GM18507 (cell line): ENCODE measurements at regions not wholly inside any gene's neighbourhood (a gene's known extent, or its start where the extent isn't known, plus 50 kb on each side); places are given as distances from the start of the nearest gene placed in this dataset.
"Not testable (repeated sequence)": the region's sequence is repeated elsewhere in the genome, so short reads cannot be mapped to it uniquely, and the experiment has no call there.

Source experiments
- DNase-seq: peaks from one replicate; pipeline ENCODE4 v3.0.0; 2011; ENCODE audit warnings: low read depth; ENCODE audit not compliant: insufficient read length; ENCODE audit errors: extremely low spot score
- FAIRE-seq: peaks from 2 replicates; lab custom pipeline; 2011; peaks lifted over from hg19 to GRCh38; lab: Jason Lieb, UNC

DNA sequence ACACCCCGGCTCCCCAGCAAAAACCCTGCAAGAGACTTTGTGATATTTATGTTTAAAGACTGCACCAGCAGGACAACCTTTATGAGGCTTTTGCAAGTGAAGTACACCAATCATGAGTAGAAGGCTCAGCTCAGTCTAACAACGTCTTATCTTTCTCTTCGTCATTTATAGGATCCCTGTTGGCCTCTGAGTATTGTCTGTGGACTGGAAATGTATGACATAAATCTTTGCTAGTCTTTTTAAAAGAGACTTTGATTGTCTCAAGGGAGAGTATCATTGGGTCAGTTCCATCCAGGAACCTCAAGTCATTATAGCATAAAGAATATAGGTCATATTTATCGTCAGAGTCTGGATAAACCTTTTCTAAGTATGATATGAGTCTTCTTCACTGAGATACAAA lies 505.0 kb upstream of the SOX9 start:
- DNase-seq (no peak), FAIRE-seq (no peak)

DNA sequence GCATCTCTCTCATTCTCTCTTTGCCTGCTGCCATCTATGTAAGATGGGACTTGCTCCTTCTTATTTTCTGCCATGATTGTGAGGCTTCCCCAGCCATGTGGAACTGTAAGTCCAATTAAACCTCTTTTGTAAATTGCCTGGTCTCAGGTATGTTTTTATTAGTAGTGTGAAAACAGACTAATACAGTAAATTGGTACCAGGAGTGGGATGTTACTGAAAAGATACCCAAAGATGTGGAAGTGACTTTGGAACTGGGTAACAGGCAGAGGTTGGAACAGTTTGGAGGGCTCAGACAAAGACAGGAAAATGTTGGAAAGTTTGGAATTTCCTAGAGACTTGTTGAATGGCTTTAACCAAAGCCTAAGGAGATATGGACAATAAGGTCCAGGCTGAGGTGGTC lies 503.1 kb upstream of the SOX9 start:
- not testable (repeated sequence) for DNase-seq, FAIRE-seq

DNA sequence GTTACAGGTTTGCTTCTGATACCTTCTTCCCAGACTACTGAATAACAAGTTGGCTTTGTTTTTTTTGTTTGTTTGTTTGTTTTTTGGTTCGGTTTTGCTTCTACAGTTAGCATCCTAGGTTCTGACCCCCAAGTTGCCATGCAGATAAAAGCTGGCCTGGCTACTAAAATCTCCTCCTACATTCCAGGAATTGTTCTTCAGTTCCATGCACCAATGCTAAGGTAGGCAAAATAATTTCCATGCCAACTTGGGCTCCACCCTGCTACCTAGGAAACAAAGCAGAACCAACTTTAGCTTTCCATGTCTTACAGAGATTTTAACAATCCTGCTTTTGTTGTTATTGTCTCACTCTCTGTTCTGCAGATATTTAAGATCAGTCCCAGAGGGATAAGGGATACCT lies 495.5 kb upstream of the SOX9 start:
- FAIRE-seq (no peak), DNase-seq (no peak)

DNA sequence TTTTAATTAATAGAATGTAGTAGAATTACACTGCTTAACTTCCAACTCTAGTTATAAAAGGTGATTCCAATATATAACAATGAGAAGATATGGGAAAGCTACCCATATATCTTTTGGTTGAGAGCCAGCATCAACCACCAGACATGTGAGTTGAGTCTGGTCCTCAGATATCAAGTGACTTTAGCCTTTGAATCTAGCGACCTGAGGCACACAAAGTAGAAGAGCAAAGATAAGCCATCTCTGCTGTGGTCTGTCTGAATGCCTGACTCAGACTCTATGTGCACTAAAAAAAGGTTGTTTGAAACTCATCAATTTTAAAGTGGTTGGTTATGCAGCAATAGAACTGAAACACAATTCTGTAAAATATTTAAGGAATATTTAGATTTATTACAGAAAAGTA lies 492.5 kb upstream of the SOX9 start:
- DNase-seq, result no peak
- no peak for FAIRE-seq

DNA sequence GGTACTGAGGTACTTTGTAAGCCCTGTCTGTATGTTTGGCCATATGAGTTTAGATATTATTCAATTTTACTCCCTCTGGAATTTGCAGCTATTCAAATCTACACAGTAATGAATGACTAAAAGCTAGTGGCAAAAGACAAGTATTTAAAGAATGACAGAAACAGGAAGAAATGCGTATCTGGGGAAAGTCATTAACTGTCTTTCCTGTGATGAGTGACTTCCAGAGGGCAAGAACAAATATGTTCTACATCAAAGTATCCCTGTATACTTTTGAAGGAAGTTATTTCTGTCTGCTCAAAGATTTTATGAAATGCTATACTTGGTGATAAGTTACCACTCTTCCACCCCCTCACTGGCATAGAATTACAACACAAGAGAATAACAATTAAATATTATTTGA lies 489.3 kb upstream of the SOX9 start:
- no peak for FAIRE-seq
- no peak for DNase-seq

DNA sequence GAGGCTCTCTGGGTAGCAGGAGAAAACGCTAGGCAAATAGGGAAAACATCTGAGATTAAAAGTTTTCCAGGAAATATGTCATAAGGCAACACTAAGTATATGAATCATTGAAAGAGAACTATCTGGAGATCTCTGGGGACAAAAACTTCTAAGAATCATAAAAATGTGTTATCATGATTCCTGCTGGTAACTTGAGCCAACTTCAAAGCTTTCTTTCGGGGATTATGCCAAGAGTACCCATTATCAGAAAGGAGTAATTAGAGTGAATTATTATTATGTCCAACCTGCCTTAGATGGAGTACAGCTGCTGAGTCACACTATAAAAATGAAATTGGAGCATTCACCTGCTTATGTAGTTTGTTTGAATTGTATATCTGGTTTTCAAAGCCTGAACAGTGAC lies 488.5 kb upstream of the SOX9 start:
- FAIRE-seq (no peak), DNase-seq (no peak)

- no peak for DNase-seq
- no peak for FAIRE-seq
These were observed 487.4 kb upstream of the SOX9 start for GRCh38 chr17:71633391-71633849.

DNA sequence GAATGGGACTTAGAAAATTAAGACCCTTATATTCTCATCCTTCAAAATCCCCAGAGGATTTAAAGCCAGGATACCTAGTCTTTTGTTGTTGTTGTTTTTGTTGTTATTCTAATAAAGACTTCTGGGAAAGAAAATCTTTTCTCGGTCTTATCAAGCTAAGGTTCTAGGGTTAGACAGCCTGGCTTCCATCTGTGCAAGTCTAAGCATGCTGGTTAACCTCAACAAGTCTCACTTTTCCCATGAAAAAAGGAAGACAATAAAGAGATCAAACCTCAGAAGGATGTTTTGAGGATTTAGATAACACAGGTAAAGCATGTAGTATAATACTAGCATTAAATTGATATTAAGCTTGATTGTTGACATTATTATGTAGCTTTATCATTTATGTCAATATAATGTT lies 486.4 kb upstream of the SOX9 start:
- no peak for FAIRE-seq
- DNase-seq, result no peak

GRCh38 chr17:71635187-71635586 lies 485.6 kb upstream of the SOX9 start:
- DNase-seq (no peak), FAIRE-seq (no peak)

DNA sequence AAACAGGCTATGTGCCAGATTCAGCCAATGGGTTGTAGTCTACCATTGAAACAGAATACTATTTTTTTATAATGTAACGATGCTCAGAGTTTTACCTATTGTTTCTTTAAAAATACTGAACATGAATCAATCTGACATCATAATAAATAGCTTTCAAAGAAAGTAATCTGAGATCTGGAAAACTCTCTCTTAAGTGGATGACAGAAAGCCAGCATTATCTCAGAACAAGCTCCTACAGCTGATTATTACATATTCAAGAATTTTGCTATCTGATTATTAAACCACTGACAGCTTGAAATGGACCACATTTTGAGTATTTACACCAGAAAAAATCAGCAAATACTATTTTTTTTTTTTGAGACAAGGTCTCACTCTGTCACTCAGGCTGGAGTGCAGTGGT lies 484.2 kb upstream of the SOX9 start:
- DNase-seq (no peak), FAIRE-seq (no peak)

- DNase-seq (no peak), FAIRE-seq (no peak)
These were observed 482.2 kb upstream of the SOX9 start for GRCh38 chr17:71638668-71639067.

DNA sequence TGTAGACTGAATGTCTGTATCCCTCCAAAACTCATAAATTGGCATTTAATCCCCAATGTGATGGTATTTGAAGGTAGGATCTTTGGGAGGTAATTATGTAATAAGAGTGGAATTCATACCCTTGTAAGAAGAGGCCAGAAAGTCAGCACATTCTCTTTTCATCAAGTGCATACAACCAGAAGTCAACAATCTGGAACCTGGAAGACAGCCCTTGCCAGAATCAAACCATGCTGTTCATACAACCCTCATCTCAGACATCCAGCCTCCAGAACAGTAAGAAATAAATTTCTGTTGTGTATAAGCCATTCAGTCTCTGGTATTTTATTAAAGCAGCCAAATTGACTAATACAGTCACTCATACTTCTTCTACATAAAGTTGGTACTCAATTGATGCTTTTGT lies 481.0 kb upstream of the SOX9 start:
- FAIRE-seq (no peak), DNase-seq (no peak)

GRCh38 chr17:71646890-71647289 lies 473.9 kb upstream of the SOX9 start:
- not testable (repeated sequence) for FAIRE-seq, DNase-seq

DNA sequence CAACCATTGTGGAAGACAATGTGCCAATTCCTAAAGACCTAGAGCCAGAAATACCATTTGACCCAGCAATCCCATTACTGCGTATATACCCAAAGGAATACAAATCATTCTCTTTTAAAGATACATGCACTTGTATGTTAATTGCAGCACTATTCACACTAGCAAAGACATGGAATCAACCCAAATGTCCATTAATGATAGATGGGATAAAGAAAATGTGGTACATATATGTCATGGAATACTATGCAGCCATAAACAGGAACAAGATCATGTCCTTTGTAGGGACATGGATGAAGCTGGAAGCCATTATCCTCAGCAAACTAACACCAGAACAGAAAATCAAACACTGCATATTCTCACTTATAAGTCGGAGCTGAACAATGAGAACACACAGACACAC lies 472.5 kb upstream of the SOX9 start:
- not testable (repeated sequence) for DNase-seq, FAIRE-seq

GRCh38 chr17:71649941-71650350 lies 470.9 kb upstream of the SOX9 start:
- DNase-seq (no peak), FAIRE-seq (no peak)

DNA sequence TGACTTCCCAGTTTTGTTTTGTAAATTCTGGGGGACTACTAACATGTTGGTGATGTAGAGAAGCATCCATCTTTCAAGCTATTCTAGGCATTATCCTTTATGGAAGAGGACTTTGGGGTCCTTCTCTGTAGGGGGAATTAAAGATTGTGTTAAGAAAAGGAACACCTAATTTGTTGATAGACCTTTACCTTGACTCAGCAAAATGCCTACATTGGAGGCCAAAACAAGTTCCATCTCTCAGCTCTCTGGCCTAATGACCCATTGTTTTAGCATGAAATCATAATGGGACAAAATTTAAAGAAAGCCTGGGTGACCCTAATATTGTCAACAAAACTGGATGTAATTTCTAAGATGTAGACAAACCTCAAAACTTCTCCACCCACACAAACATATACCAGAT lies 465.3 kb upstream of the SOX9 start:
- no peak for DNase-seq
- no peak for FAIRE-seq

DNA sequence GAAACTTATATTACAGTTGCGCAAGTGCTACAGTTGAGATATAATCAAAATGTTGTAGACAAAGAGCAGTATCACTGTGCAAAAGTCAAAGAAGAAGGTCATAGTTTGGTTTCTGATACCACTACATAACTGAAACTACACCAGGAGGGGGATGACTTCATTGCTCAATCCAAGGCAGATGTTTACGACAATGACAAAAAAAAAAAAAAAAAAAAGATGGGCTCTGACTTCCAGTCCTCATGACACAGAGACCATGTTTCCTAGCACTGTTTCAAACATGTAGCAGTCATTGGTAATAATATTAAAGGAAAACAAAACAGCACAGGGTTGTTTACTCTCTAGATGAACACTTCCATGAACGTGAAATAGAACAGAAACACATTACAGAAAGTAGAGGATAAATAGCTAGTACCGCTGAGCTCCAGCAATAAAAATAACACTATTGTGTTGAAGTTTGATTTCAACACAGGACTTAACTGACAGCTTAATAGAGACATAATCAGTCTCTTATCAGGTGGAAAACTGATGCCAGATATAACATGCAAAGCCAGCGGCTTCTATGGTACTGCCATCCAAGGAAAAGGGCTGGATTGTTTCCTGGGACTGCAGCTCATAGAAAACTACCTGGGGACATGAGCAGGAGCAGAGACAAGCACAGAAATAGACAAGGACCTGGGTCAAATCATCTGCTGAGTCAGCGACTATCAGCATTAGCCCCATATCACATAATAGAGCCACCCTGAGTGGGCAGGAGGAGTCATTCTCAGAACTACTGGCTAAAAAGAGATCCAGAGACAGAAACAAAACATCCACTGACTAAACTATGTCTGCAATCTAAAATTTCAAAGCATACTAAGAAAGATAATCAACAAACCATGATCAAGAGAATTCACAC lies 463.6 kb upstream of the SOX9 start:
- FAIRE-seq, result no peak

DNA sequence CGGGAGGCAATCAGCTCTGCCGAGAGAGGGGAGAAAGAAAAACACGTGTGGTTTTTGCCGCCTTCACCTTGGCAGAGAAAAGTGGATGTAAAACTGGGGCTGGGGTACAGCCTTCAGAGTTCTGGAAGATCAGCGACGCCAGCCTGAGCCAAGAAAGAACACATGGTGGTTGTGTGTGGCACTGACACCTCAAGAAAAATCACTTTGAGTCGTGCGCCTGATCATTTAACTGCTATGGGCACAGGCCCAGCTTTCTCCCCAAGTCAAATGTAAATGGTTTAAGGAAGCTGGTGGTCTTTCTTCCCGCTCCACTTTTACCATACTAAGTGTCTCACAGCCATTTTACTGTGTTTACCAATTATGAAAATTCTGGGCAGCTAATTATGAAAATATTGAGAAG lies 461.8 kb upstream of the SOX9 start:
- FAIRE-seq (no peak), DNase-seq (no peak)

More for the DNA sequence above, 463.6 kb upstream of the SOX9 start:
- no peak for DNase-seq

GRCh38 chr17:71664861-71665260 lies 456.0 kb upstream of the SOX9 start:
- FAIRE-seq, result no peak
- DNase-seq, result no peak

DNA sequence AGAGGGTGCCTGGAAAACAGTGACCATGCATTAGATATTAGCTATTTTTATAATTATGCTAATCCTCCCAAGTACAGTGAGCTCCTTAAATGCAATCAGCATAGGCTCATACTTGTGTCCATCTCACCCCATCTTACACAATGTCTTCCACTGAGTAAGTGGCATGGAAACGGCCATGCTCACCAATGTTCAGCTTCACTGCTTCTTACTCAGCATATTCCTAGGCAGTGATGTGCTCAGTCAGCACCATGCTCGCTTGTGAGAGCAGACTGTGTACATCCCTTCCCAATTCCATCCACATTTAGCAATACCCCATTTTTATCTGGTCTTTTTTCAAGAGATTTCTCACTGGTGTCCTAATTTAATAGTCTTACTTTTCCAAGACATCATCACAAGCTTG lies 454.8 kb upstream of the SOX9 start:
- FAIRE-seq (no peak), DNase-seq (no peak)

GRCh38 chr17:71667661-71668060 lies 453.2 kb upstream of the SOX9 start:
- no peak for DNase-seq
- FAIRE-seq, result no peak
